ENCODE measurements at regions not wholly inside any gene's neighbourhood (a gene's known extent, or its start where the extent isn't known, plus 50 kb on each side); places are given as distances from the start of the nearest gene placed in this dataset.
"Not testable (repeated sequence)": the region's sequence is repeated elsewhere in the genome, so short reads cannot be mapped to it uniquely, and the experiment has no call there.

GRCh38 chr10:46810222-46810621 is 101.0 kb upstream of the PTPN20 start:
- DNase-seq = not testable (repeated sequence)

GRCh38 chr10:46816126-46816525 is 95.1 kb upstream of the PTPN20 start:
- DNase-seq = not testable (repeated sequence)

- not testable (repeated sequence) for DNase-seq
These were observed 70.7 kb upstream of the PTPN20 start for GRCh38 chr10:46840393-46841050.

- not testable (repeated sequence) for DNase-seq
These were observed 70.1 kb upstream of the PTPN20 start for GRCh38 chr10:46841051-46841593.

GRCh38 chr10:46845194-46845593 is 66.0 kb upstream of the PTPN20 start:
- not testable (repeated sequence) for DNase-seq

- not testable (repeated sequence) for DNase-seq
These were observed 65.6 kb upstream of the PTPN20 start for GRCh38 chr10:46845640-46846039.

GRCh38 chr10:46860753-46861152 is 50.5 kb upstream of the PTPN20 start:
- not testable (repeated sequence) for DNase-seq

All from NCI-H2171 (cell line).